ENCODE measurements at regions not wholly inside any gene's neighbourhood (a gene's known extent, or its start where the extent isn't known, plus 50 kb on each side); places are given as distances from the start of the nearest gene placed in this dataset.

- TF ChIP-seq CTCF (IDR thresholded peaks at IDR 0.05) (no peak), POLR2A (IDR thresholded peaks at IDR 0.05) (no peak)
- Histone ChIP-seq H3K36me3 (ENCODE audit: low read depth, missing control alignments) (no peaks in the 10 kb centered on the region), H3K4me1 (no peaks in the 10 kb centered on the region), H3K4me3 (no peak overlapping the region), H3K27me3 (no peaks in the 10 kb centered on the region), H3K27ac (no peak overlapping the region), H3K9me3 (no peaks in the 10 kb centered on the region)
- DNase-seq, result no peak
- WGBS, 2 donors, result 43 to 47% methylated on average over 2 of the region's 2 CpGs
- intact Hi-C loops (cut with DNase I; ENCODE audit: low total_unique reads), result no loop called here
These were observed 1392.9 kb downstream of the ARAP2 start for GRCh38 chr4:34851411-34851810.

- no peaks in the 10 kb centered on the region for H3K4me1 ChIP-seq
- no peak for DNase-seq
- no peaks in the 10 kb centered on the region for H3K36me3 ChIP-seq (ENCODE audit: low read depth, missing control alignments)
- no peak overlapping the region for H3K4me3 ChIP-seq
- no peak overlapping the region for H3K27ac ChIP-seq
- no peaks in the 10 kb centered on the region for H3K9me3 ChIP-seq
- WGBS, 2 donors, result 29 to 100% methylated on average over 1 of the region's 1 CpG
- TF ChIP-seq CTCF (IDR thresholded peaks at IDR 0.05), result no peak
- TF ChIP-seq POLR2A (IDR thresholded peaks at IDR 0.05), result no peak
- intact Hi-C loops (cut with DNase I; ENCODE audit: low total_unique reads), result no loop called here
- no peaks in the 10 kb centered on the region for H3K27me3 ChIP-seq
These were observed 1389.9 kb downstream of the ARAP2 start for GRCh38 chr4:34854451-34854850.

- WGBS, 2 donors, result 35 to 43% methylated on average over 4 of the region's 4 CpGs
- TF ChIP-seq CTCF (IDR thresholded peaks at IDR 0.05), result no peak
- no peak for TF ChIP-seq POLR2A (IDR thresholded peaks at IDR 0.05)
These were observed 1382.6 kb downstream of the ARAP2 start for GRCh38 chr4:34861666-34862065.

GRCh38 chr4:34878961-34879360 lies 1365.4 kb downstream of the ARAP2 start:
- intact Hi-C loops (cut with DNase I; ENCODE audit: low total_unique reads), result no loop called here
- Histone ChIP-seq H3K9me3 (no peaks in the 10 kb centered on the region), H3K36me3 (ENCODE audit: low read depth, missing control alignments) (no peaks in the 10 kb centered on the region), H3K4me3 (no peak overlapping the region), H3K27ac (no peak overlapping the region), H3K27me3 (no peaks in the 10 kb centered on the region), H3K4me1 (no peaks in the 10 kb centered on the region)
- TF ChIP-seq POLR2A (IDR thresholded peaks at IDR 0.05) (no peak), CTCF (IDR thresholded peaks at IDR 0.05) (no peak)
- DNase-seq, result no peak
- whole genome bisulfite sequencing, 2 donors, result 67 to 72% methylated on average over 2 of the region's 2 CpGs

More at GRCh38 chr4:34861666-34862065, 1382.6 kb downstream of the ARAP2 start:
- Histone ChIP-seq H3K4me1 (no peaks in the 10 kb centered on the region), H3K9me3 (no peaks in the 10 kb centered on the region), H3K36me3 (ENCODE audit: low read depth, missing control alignments) (no peaks in the 10 kb centered on the region), H3K27ac (no peak overlapping the region), H3K4me3 (no peak overlapping the region), H3K27me3 (no peaks in the 10 kb centered on the region)
- intact Hi-C loops (cut with DNase I; ENCODE audit: low total_unique reads), result no loop called here
- no peak for DNase-seq

GRCh38 chr4:34880246-34880645 lies 1364.1 kb downstream of the ARAP2 start:
- TF ChIP-seq CTCF (IDR thresholded peaks at IDR 0.05), result no peak
- DNase-seq, result no peak
- Histone ChIP-seq H3K27ac (no peak overlapping the region), H3K27me3 (no peaks in the 10 kb centered on the region), H3K4me1 (no peaks in the 10 kb centered on the region), H3K9me3 (no peaks in the 10 kb centered on the region), H3K36me3 (ENCODE audit: low read depth, missing control alignments) (no peaks in the 10 kb centered on the region), H3K4me3 (no peak overlapping the region)
- WGBS, 2 donors, result 69 to 90% methylated on average over 2 of the region's 2 CpGs
- intact Hi-C loops (cut with DNase I; ENCODE audit: low total_unique reads), result no loop called here
